GM12878 (cell line): ENCODE measurements at regions not wholly inside any gene's neighbourhood (a gene's known extent, or its start where the extent isn't known, plus 50 kb on each side); places are given as distances from the start of the nearest gene placed in this dataset.
"Not testable (repeated sequence)": the region's sequence is repeated elsewhere in the genome, so short reads cannot be mapped to it uniquely, and the experiment has no call there.

Source experiments
- ATAC-seq: fragments of 200-7000 bp; cut with Tn5 transposase; 3 replicates; pipeline ENCODE4 v1.9.1; 2020; ENCODE audit warnings: mild to moderate bottlenecking, moderate library complexity
- BruUV-seq: library from RNA; stranded (reverse); fragments of 400-500 nt; replicated peaks from 2 replicates; lab custom pipeline; 2021; lab: Mats Ljungman, UMichigan
- CTCF ChIA-PET: fragments of 300-600 bp; sonication (Branson Sonifier 250); formaldehyde crosslinking; extraction: SDS; loops from one replicate; lab custom pipeline; 2021; ENCODE audit warnings: inconsistent platforms; lab: Yijun Ruan, JAX
- POLR2A ChIA-PET: fragments of 350-600 bp; formaldehyde crosslinking; extraction: SDS; loops from one replicate; lab custom pipeline; 2021; ENCODE audit warnings: inconsistent platforms; lab: Charles Lee
- RAD21 ChIA-PET: fragments of 300-600 bp; sonication (Branson Sonifier 250); formaldehyde crosslinking; loops from one replicate; lab custom pipeline; 2023; ENCODE audit warnings: antibody characterized with exemption; ENCODE audit not compliant: unreplicated experiment; lab: Charles Lee
- SMC1A ChIA-PET: fragments of 300-600 bp; sonication (Branson Sonifier 250); formaldehyde crosslinking; loops from one replicate; lab custom pipeline; 2023; ENCODE audit not compliant: unreplicated experiment, uncharacterized antibody; lab: Charles Lee
- DNase-seq: peaks from one replicate; pipeline ENCODE4 v3.0.0-alpha.2; 2011; ENCODE audit warnings: low read depth, low spot score
- FAIRE-seq: peaks from 3 replicates; lab custom pipeline; 2011; peaks lifted over from hg19 to GRCh38; lab: Jason Lieb, UNC
- H2AFZ ChIP-seq: 2 replicates; pipeline ENCODE4 v1.6.0; 2011; ENCODE audit warnings: low read depth, low read length, control low read depth; ENCODE audit not compliant: control insufficient read depth
- H3K27ac ChIP-seq: 2 replicates; pipeline ENCODE4 v1.5.1; 2011; ENCODE audit warnings: control low read depth; ENCODE audit not compliant: control insufficient read depth, insufficient read depth
- H3K27me3 ChIP-seq, 2 experiments: replicated peaks in 1 of 2; 2 replicates each; pipeline versions ENCODE4 v1.6.0 to v1.6.1; 2011; ENCODE audit warnings: low read length in 1 of 2; ENCODE audit not compliant: control insufficient read depth in 2 of 2, insufficient read depth in 2 of 2
- H3K36me3 ChIP-seq, 2 experiments: 2 replicates each; pipeline ENCODE4 v1.5.1; 2011; ENCODE audit warnings: low read length in 1 of 2; ENCODE audit not compliant: control insufficient read depth in 2 of 2, insufficient read depth in 2 of 2
- H3K4me1 ChIP-seq: 2 replicates; pipeline ENCODE4 v1.6.1; 2011; ENCODE audit warnings: mild to moderate bottlenecking, low read length, moderate library complexity, mixed read lengths; ENCODE audit not compliant: control insufficient read depth, insufficient read depth
- H3K4me2 ChIP-seq: 2 replicates; pipeline ENCODE4 v1.6.0; 2011; ENCODE audit warnings: control low read depth; ENCODE audit not compliant: control insufficient read depth, insufficient read depth
- H3K4me3 ChIP-seq: fragments of 200-600 bp; sonication (generic); 2 replicates; pipeline ENCODE4 v1.5.1; 2016
- H3K79me2 ChIP-seq: 2 replicates; pipeline ENCODE4 v1.6.0; 2011; ENCODE audit warnings: low read length; ENCODE audit not compliant: control insufficient read depth, insufficient read depth
- H3K9ac ChIP-seq: 2 replicates; pipeline ENCODE4 v1.8.0; 2011; ENCODE audit warnings: low read length, control low read depth, mixed read lengths; ENCODE audit not compliant: control insufficient read depth, insufficient read depth
- H3K9me3 ChIP-seq: replicated peaks from 3 replicates; pipeline ENCODE4 v1.5.1; 2011; ENCODE audit warnings: mild to moderate bottlenecking, low read length; ENCODE audit not compliant: control insufficient read depth, insufficient read depth
- H4K20me1 ChIP-seq: 2 replicates; pipeline ENCODE4 v1.6.0; 2011; ENCODE audit not compliant: control insufficient read depth, insufficient read depth
- MEF2B ChIP-seq: fragments of 450-650 bp; IDR thresholded peaks from 2 replicates; pipeline ENCODE4 v1.6.1; 2018; ENCODE audit warnings: mild to moderate bottlenecking, moderate library complexity; ENCODE audit not compliant: partially characterized antibody, poor library complexity, severe bottlenecking
- NRF1 ChIP-seq: conservative IDR thresholded peaks from 2 replicates; pipeline ENCODE4 v1.6.1; 2011; ENCODE audit warnings: mild to moderate bottlenecking, low read depth, low read length, improper control_type of control experiment
- SMC3 ChIP-seq: IDR thresholded peaks from 2 replicates; pipeline ENCODE4 v1.6.1; 2011; ENCODE audit warnings: low read length, improper control_type of control experiment, borderline replicate concordance
- WRNIP1 ChIP-seq: IDR thresholded peaks from 2 replicates; pipeline ENCODE4 v1.6.1; 2011; ENCODE audit warnings: low read depth, low read length, improper control_type of control experiment, borderline replicate concordance
- ZSCAN29 ChIP-seq: fragments of 450-650 bp; IDR thresholded peaks from 2 replicates; pipeline ENCODE4 v1.6.1; 2017; ENCODE audit warnings: mild to moderate bottlenecking, moderate library complexity
- WGBS: methylation state at CpG from one replicate; pipeline ENCODE4 v1.1.6; 2016; ENCODE audit warnings: low lambda C conversion rate; ENCODE audit not compliant: insufficient replicate concordance, insufficient coverage; ENCODE audit errors: missing lambda C conversion rate; 5-methylcytosine and 5-hydroxymethylcytosine counted together
- in situ Hi-C: fragments of 300-500 bp; cut with MboI; formaldehyde crosslinking; loops from 9 replicates; pipeline ENCODE4 v1.14.3; 2018; ENCODE audit warnings: mixed read lengths
- intact Hi-C: fragments of 100-400 bp; cut with micrococcal nuclease; formaldehyde crosslinking; loops from one replicate; pipeline ENCODE4 v1.14.2; 2022; ENCODE audit not compliant: unreplicated experiment
- TF ChIP-seq, protein P1 (sequence below): IDR thresholded peaks from 2 replicates; pipeline ENCODE4 v1.6.1; 2011; ENCODE audit warnings: borderline replicate concordance, low read depth, mild to moderate bottlenecking, moderate library complexity, mixed read lengths, low read length; ENCODE audit not compliant: insufficient read depth; ENCODE audit errors: extremely low read length

DNA sequence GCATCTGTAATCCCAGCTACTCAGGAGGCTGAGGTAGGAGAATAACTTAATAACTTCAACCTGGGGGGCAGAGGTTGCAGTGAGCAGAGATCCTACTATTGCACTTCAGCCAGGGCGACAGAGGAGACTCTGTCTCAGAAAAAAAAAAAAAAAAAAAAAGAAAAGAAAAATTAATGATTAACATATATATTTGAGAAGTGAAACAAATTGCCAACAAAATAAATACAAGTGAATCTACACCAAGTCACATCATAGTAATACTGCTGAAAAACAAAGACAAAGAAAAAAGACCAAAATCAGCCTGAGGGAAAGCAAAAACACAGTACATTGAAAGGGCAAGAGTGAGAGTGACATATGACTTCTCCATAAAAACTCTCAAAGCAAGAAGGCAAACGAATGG is 123.7 kb downstream of the CASP12 start (continued):
- no peak for TF ChIP-seq ZSCAN29
- TF ChIP-seq SMC3, result no peak

DNA sequence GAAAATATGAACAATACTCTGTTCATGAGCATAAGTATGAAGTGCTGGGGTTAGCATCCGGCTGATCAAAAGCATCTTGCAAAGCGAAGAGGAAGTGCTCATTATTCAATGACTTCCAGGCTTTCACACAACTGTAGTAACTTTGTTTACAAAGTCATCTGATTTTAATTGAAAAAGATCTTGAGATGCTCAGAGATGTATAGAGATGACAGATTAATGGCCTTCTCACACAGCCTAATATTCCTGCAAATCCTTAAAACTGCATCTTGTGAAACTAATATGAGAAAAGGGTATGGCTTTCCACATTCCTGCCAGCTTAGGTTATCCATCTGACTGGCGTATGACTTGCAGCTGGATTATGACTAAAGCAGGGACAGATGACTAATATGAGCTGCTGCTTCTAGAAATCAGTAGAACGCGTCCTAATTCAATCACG is 125.4 kb downstream of the CASP12 start:
- Histone ChIP-seq H3K27me3 (no peaks in the 10 kb centered on the region), H3K4me2 (no peak overlapping the region), H3K36me3 (no peaks in the 10 kb centered on the region), H3K27ac (no peak overlapping the region), H3K79me2 (no peaks in the 10 kb centered on the region), H3K4me1 (no peaks in the 10 kb centered on the region), H3K9ac (no peak overlapping the region), H2AFZ (no peak overlapping the region), H4K20me1 (no peaks in the 10 kb centered on the region), H3K9me3 (no peaks in the 10 kb centered on the region), H3K4me3 (no peak overlapping the region)
- DNase-seq (no peak), ATAC-seq (no peak), FAIRE-seq (no peak)
- RAD21 ChIA-PET, result no interaction called here
- TF ChIP-seq WRNIP1, result no peak
- BruUV-seq, result no TSS peak
- POLR2A ChIA-PET, result no interaction called here
- 46% methylated on average over 6 of the region's 6 CpGs for WGBS
- intact Hi-C loops, result no loop called here
- in situ Hi-C loops, result no loop called here
- CTCF ChIA-PET, result no interaction called here
- SMC1A ChIA-PET, result interaction anchor here (0.6 kb wide), 1 partner anchor 414 kb away, joined by 3 read pairs; no protein-coding TSS in a partner anchor

DNA sequence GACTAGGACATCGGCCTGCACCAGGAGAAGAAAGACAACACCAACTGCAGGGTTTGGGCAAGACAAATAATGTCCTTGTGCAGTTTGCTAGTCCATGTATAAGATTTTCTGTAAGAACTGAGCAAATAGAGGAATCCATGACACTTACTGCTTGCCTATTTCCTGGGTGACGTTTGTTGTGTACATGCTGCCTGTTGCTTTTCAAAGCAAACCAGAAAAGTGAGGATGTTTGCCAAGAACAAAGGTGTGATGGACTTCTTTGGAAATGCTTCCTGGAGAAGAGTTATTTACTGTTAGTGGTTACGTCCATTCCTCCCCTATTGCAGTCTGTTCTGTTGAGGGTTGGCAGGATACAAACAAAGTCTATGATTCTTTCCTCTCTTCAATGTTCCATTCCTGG is 126.5 kb downstream of the CASP12 start:
- CTCF ChIA-PET, result no interaction called here
- H2AFZ ChIP-seq, result no peak overlapping the region
- no TSS peak for BruUV-seq
- ATAC-seq (no peak), DNase-seq (no peak), FAIRE-seq (no peak)
- no peak overlapping the region for H3K4me2 ChIP-seq
- no peaks in the 10 kb centered on the region for H3K79me2 ChIP-seq
- no peak overlapping the region for H3K27ac ChIP-seq
- H3K9me3 ChIP-seq, result no peaks in the 10 kb centered on the region
- SMC1A ChIA-PET, result no interaction called here
- RAD21 ChIA-PET, result no interaction called here
- TF ChIP-seq, protein P1, sequence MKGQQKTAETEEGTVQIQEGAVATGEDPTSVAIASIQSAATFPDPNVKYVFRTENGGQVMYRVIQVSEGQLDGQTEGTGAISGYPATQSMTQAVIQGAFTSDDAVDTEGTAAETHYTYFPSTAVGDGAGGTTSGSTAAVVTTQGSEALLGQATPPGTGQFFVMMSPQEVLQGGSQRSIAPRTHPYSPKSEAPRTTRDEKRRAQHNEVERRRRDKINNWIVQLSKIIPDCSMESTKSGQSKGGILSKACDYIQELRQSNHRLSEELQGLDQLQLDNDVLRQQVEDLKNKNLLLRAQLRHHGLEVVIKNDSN, result no peak
- no peak for TF ChIP-seq NRF1
- no peak for TF ChIP-seq MEF2B
- intact Hi-C loops, result no loop called here
- H4K20me1 ChIP-seq, result no peaks in the 10 kb centered on the region
- no peaks in the 10 kb centered on the region for H3K4me1 ChIP-seq
- no peak overlapping the region for H3K9ac ChIP-seq
- H3K27me3 ChIP-seq, result no peaks in the 10 kb centered on the region
- no peaks in the 10 kb centered on the region for H3K36me3 ChIP-seq
- POLR2A ChIA-PET, result no interaction called here
- no peak overlapping the region for H3K4me3 ChIP-seq
- 53% methylated on average over 3 of the region's 3 CpGs for WGBS
- in situ Hi-C loops, result no loop called here

DNA sequence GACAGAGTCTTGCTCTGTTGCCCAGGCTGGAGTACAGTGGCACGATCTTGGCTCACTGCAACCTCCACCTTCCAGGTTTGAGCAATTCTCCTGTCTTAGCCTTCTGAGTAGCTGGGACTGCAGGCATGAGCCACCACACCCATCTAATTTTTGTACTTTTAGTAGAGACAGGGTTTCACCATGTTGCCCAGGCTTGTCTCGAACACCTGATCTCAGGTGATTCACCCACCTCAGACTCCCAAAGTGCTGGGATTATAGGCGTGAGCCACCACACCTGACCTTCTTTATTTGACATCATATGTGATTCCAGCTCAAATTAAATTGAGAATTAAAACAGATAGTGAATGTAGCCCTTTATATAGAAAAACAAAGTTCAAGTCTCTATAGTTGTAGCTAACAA is 127.2 kb downstream of the CASP12 start:
- H3K36me3 ChIP-seq, H2AFZ ChIP-seq, H3K4me1 ChIP-seq, H3K4me3 ChIP-seq, in situ Hi-C loops, H4K20me1 ChIP-seq, H3K9me3 ChIP-seq, H3K27me3 ChIP-seq, H3K9ac ChIP-seq, RAD21 ChIA-PET, DNase-seq, H3K4me2 ChIP-seq, intact Hi-C loops, ATAC-seq, SMC1A ChIA-PET, H3K27ac ChIP-seq, FAIRE-seq, H3K79me2 ChIP-seq, BruUV-seq, POLR2A ChIA-PET: not testable (repeated sequence)
- CTCF ChIA-PET, result interaction anchor here (1.3 kb wide), 1 partner anchor 147 kb away, joined by 3 read pairs; no protein-coding TSS in a partner anchor
- 0% methylated on average over 3 of the region's 3 CpGs for WGBS
